RWPE1 (cell line): ENCODE measurements at regions not wholly inside any gene's neighbourhood (a gene's known extent, or its start where the extent isn't known, plus 50 kb on each side); places are given as distances from the start of the nearest gene placed in this dataset.

ENCODE experiments used
- CTCF ChIA-PET: fragments of 350-600 bp; sonication (Branson Sonifier 250); formaldehyde crosslinking; extraction: SDS; loops from one replicate; lab custom pipeline; 2021; lab: Yijun Ruan, JAX
- POLR2A ChIA-PET: fragments of 400-600 bp; formaldehyde crosslinking; extraction: SDS; loops from one replicate; lab custom pipeline; 2020; ENCODE audit warnings: antibody characterized with exemption; ENCODE audit not compliant: low non-redundant PET; lab: Yijun Ruan, JAX
- DNase-seq: peaks from one replicate; pipeline ENCODE4 v3.0.0; 2012; ENCODE audit warnings: low spot score
- H3K27ac ChIP-seq: fragments of 450-650 bp; 2 replicates; pipeline ENCODE4 v1.5.1; 2017
- CTCF ChIP-seq: fragments of 450-650 bp; conservative IDR thresholded peaks from 2 replicates; pipeline ENCODE4 v1.5.1; 2017; ENCODE audit warnings: low read depth, mild to moderate bottlenecking

- ChIA-PET POLR2A (no interaction called here), CTCF (no interaction called here)
- no peak overlapping the region for H3K27ac ChIP-seq
- no peak for DNase-seq
- TF ChIP-seq CTCF, result no peak
Measured at GRCh38 chr10:107671960-107672359, 507.5 kb upstream of the SORCS1 start.

DNA sequence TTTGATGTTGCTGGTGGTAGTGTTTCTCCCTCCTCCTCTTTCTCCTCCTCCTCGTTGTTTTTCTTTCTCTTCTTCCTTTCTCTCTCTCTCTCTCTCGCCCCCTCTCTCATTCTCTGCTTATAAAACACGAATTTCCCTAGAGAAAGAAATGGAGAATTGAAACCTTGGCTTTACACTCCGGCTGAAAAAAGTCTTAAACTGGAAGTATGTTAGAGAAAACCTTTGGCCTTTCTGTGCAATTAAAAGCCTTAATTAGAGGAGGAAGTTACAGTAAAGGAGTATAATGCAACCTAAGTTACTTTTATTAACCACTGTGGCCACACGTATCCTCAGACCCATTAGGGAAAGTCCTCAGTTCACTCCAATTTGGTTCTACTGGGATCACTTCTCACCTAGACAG lies 501.7 kb upstream of the SORCS1 start:
- CTCF ChIA-PET, result no interaction called here
- no peak for DNase-seq
- POLR2A ChIA-PET, result no interaction called here
- no peak for TF ChIP-seq CTCF
- H3K27ac ChIP-seq, result no peak overlapping the region

DNA sequence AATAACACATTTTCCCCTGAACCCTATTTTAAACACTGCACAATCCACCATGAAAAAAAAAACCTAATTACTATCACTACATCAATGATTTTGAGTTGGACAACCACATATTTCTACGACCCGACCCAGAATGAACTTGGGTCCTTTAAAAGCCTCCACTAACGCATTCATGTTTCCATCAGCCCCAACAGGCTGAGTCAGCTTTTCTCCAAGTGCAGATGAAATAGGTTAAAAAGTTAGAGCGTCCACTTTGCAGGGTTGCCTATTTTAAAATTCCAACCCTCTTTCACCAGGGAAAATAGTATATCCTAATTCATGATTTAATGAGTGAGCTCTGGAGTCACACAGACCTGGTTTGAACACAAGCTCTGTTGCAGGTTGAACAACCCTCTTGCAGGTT lies 501.0 kb upstream of the SORCS1 start:
- ChIA-PET POLR2A (no interaction called here), CTCF (no interaction called here)
- no peak for DNase-seq
- TF ChIP-seq CTCF, result no peak
- H3K27ac ChIP-seq, result no peak overlapping the region

DNA sequence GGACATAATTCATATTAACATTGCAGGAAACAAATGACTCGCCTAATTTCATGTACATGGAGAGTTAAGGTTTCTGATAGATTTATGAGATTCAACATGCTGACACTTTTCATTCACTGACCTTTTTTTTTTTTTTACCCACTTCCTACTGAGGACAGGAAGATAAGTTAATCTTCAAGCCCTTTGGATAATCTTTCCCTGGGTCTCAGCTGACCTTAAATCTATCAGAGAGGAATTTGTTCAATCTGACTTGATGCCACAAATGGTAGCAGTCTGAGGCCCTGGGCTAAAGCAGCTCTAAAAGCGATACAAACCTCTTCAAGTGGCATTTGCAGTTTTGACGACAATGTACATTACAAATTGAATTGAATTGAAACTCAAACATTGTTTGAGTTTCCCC lies 493.3 kb upstream of the SORCS1 start:
- TF ChIP-seq CTCF, result no peak
- no peak for DNase-seq
- POLR2A ChIA-PET, result no interaction called here
- CTCF ChIA-PET, result interaction anchor here (0.6 kb wide), 1 partner anchor 536 kb away, joined by 5 read pairs; no protein-coding TSS in a partner anchor
- H3K27ac ChIP-seq, result no peak overlapping the region

DNA sequence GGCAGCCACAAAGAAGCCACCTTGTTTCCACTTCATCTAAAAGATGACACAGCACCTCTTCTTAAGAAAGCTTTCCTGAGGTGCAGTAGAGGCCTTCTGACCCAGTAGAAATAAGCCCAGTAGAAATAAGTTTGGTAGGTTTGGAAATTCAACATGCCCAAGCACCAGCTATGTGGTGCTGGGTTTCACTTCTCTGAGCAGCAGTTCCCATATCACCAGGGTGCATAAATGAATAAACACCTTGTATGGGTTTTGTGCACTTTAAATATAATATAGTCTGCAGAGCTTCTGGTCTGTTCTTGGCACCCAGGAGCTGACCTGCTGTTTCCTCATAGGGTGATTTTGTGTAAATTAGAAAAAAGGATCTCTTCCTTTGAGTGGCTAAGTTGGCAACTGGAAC lies 492.4 kb upstream of the SORCS1 start:
- ChIA-PET CTCF (no interaction called here), POLR2A (no interaction called here)
- no peak for DNase-seq
- no peak overlapping the region for H3K27ac ChIP-seq
- TF ChIP-seq CTCF, result no peak

- POLR2A ChIA-PET, result no interaction called here
- peak; percentile 11 for DNase-seq
- TF ChIP-seq CTCF, result no peak
- CTCF ChIA-PET, result no interaction called here
- no peak overlapping the region for H3K27ac ChIP-seq
Measured at GRCh38 chr10:107653832-107654287, 489.4 kb upstream of the SORCS1 start.

- no peak for TF ChIP-seq CTCF
- H3K27ac ChIP-seq, result no peak overlapping the region
- ChIA-PET CTCF (no interaction called here), POLR2A (no interaction called here)
- no peak for DNase-seq
Measured at GRCh38 chr10:107650939-107651338, 486.4 kb upstream of the SORCS1 start.
